Lower lobe of right lung (tissue), 2 donors: ENCODE measurements at regions not wholly inside any gene's neighbourhood (a gene's known extent, or its start where the extent isn't known, plus 50 kb on each side); places are given as distances from the start of the nearest gene placed in this dataset.

Experiments
- ATAC-seq, 2 donors: fragments of 200-7000 bp; cut with Tn5 transposase; one replicate each; pipeline ENCODE4 v1.9.1; 2020 to 2022; ENCODE audit warnings: mild to moderate bottlenecking in 2 of 2, moderate library complexity in 2 of 2
- DNase-seq: peaks from one replicate; pipeline ENCODE4 v3.0.0-alpha.2; 2020
- H3K27ac ChIP-seq: fragments of 200-600 bp; one replicate; pipeline ENCODE4 v1.8.0; 2022
- H3K27me3 ChIP-seq: fragments of 200-600 bp; one replicate; pipeline ENCODE4 v1.8.0; 2022; ENCODE audit warnings: low read depth
- H3K36me3 ChIP-seq: fragments of 200-600 bp; one replicate; pipeline ENCODE4 v1.8.0; 2022; ENCODE audit warnings: mild to moderate bottlenecking
- H3K4me1 ChIP-seq: fragments of 200-600 bp; one replicate; pipeline ENCODE4 v1.8.0; 2022
- H3K4me3 ChIP-seq: fragments of 200-600 bp; one replicate; pipeline ENCODE4 v1.8.0; 2022; ENCODE audit warnings: mild to moderate bottlenecking
- H3K9me3 ChIP-seq: fragments of 200-600 bp; one replicate; pipeline ENCODE4 v1.8.0; 2022
- CTCF ChIP-seq: fragments of 200-600 bp; IDR thresholded peaks from one replicate; pipeline ENCODE4 v1.8.0; 2022; ENCODE audit warnings: antibody characterized with exemption, mild to moderate bottlenecking
- intact Hi-C: fragments of 100-400 bp; cut with DNase I; formaldehyde crosslinking; loops from one replicate; pipeline ENCODE4 v1.11.0; 2022
- donor health status: DM: no; HTN: yes; CAD: no; lungs with severe emphysema.

- no peaks in the 10 kb centered on the region for H3K27me3 ChIP-seq
- no peaks in the 10 kb centered on the region for H3K36me3 ChIP-seq
- H3K4me1 ChIP-seq = no peaks in the 10 kb centered on the region
- DNase-seq (no peak), ATAC-seq (no peak)
- intact Hi-C loops = no loop called here
- no peak overlapping the region for H3K27ac ChIP-seq
- H3K4me3 ChIP-seq = no peak overlapping the region
- H3K9me3 ChIP-seq = no peaks in the 10 kb centered on the region
- no peak for TF ChIP-seq CTCF
Measured at GRCh38 chr2:8224347-8225190, 457.3 kb upstream of the ID2 start.

- no peak for DNase-seq
- no peak overlapping the region for H3K4me3 ChIP-seq
- no peaks in the 10 kb centered on the region for H3K36me3 ChIP-seq
- no peaks in the 10 kb centered on the region for H3K9me3 ChIP-seq
- TF ChIP-seq CTCF = no peak
- H3K27ac ChIP-seq = no peak overlapping the region
- H3K4me1 ChIP-seq = no peaks in the 10 kb centered on the region
- H3K27me3 ChIP-seq = no peaks in the 10 kb centered on the region
- ATAC-seq = no peak
- intact Hi-C loops = no loop called here
Measured at GRCh38 chr2:8225266-8225665, 456.6 kb upstream of the ID2 start.

GRCh38 chr2:8225798-8226197 lies 456.1 kb upstream of the ID2 start:
- intact Hi-C loops = no loop called here
- TF ChIP-seq CTCF = no peak
- no peak for DNase-seq
- Histone ChIP-seq H3K4me3 (no peak overlapping the region), H3K4me1 (no peaks in the 10 kb centered on the region), H3K27ac (no peak overlapping the region), H3K9me3 (no peaks in the 10 kb centered on the region), H3K36me3 (no peaks in the 10 kb centered on the region), H3K27me3 (no peaks in the 10 kb centered on the region)
- no peak for ATAC-seq

GRCh38 chr2:8229546-8229986 lies 452.3 kb upstream of the ID2 start:
- Histone ChIP-seq H3K27ac (no peak overlapping the region), H3K36me3 (no peaks in the 10 kb centered on the region), H3K9me3 (no peaks in the 10 kb centered on the region), H3K4me1 (no peaks in the 10 kb centered on the region), H3K4me3 (peak overlapping the region; percentile 12), H3K27me3 (no peaks in the 10 kb centered on the region)
- intact Hi-C loops = no loop called here
- ATAC-seq (peak; percentile 64 to 77), DNase-seq (peak; percentile 64)
- TF ChIP-seq CTCF = no peak

GRCh38 chr2:8230466-8230865 lies 451.4 kb upstream of the ID2 start:
- DNase-seq = no peak
- no peaks in the 10 kb centered on the region for H3K9me3 ChIP-seq
- intact Hi-C loops = no loop called here
- no peaks in the 10 kb centered on the region for H3K36me3 ChIP-seq
- H3K27ac ChIP-seq = no peak overlapping the region
- H3K4me1 ChIP-seq = no peaks in the 10 kb centered on the region
- H3K27me3 ChIP-seq = no peaks in the 10 kb centered on the region
- no peak overlapping the region for H3K4me3 ChIP-seq
- no peak for TF ChIP-seq CTCF
- no peak for ATAC-seq
